HG03575 (cell line): ENCODE measurements at regions not wholly inside any gene's neighbourhood (a gene's known extent, or its start where the extent isn't known, plus 50 kb on each side); places are given as distances from the start of the nearest gene placed in this dataset.
"Not testable (repeated sequence)": the region's sequence is repeated elsewhere in the genome, so short reads cannot be mapped to it uniquely, and the experiment has no call there.

Experiments used
- ATAC-seq: cut with Tn5 transposase; IDR thresholded peaks from one replicate; pipeline ENCODE4 v1.9.1; 2021; ENCODE audit not compliant: unreplicated experiment, insufficient number of reproducible peaks, low FRiP score; ENCODE audit errors: extremely low read depth

- ATAC-seq = no peak
Measured at GRCh38 chr6:134416418-134417154, 98.7 kb upstream of the SGK1 start.

GRCh38 chr6:134415656-134416055 lies 97.7 kb upstream of the SGK1 start:
- ATAC-seq = no peak

- no peak for ATAC-seq
Measured at GRCh38 chr6:134415194-134415593, 97.3 kb upstream of the SGK1 start.

GRCh38 chr6:134414793-134415192 lies 96.9 kb upstream of the SGK1 start:
- ATAC-seq = no peak

- ATAC-seq = no peak
Measured at GRCh38 chr6:134413241-134413643, 95.3 kb upstream of the SGK1 start.

- no peak for ATAC-seq
Measured at GRCh38 chr6:134410541-134410940, 92.6 kb upstream of the SGK1 start.

- ATAC-seq = no peak
Measured at GRCh38 chr6:134407791-134408190, 89.9 kb upstream of the SGK1 start.

- no peak for ATAC-seq
Measured at GRCh38 chr6:134406311-134406710, 88.4 kb upstream of the SGK1 start.

- no peak for ATAC-seq
Measured at GRCh38 chr6:134405386-134406087, 87.6 kb upstream of the SGK1 start.

GRCh38 chr6:134403312-134403711 lies 85.4 kb upstream of the SGK1 start:
- not testable (repeated sequence) for ATAC-seq

- ATAC-seq = no peak
Measured at GRCh38 chr6:134402372-134402984, 84.6 kb upstream of the SGK1 start.

- no peak for ATAC-seq
Measured at GRCh38 chr6:134400941-134401340, 83.0 kb upstream of the SGK1 start.

GRCh38 chr6:134398453-134398852 lies 80.5 kb upstream of the SGK1 start:
- ATAC-seq = no peak

- no peak for ATAC-seq
Measured at GRCh38 chr6:134397676-134398075, 79.8 kb upstream of the SGK1 start.

- no peak for ATAC-seq
Measured at GRCh38 chr6:134394905-134395304, 77.0 kb upstream of the SGK1 start.

GRCh38 chr6:134394208-134394607 lies 76.3 kb upstream of the SGK1 start:
- no peak for ATAC-seq

- ATAC-seq = no peak
Measured at GRCh38 chr6:134391205-134391604, 73.3 kb upstream of the SGK1 start.

- no peak for ATAC-seq
Measured at GRCh38 chr6:134389658-134390057, 71.7 kb upstream of the SGK1 start.

- ATAC-seq = no peak
Measured at GRCh38 chr6:134389129-134389528, 71.2 kb upstream of the SGK1 start.

- not testable (repeated sequence) for ATAC-seq
Measured at GRCh38 chr6:134386482-134386881, 68.6 kb upstream of the SGK1 start.
